GM10266 (cell line): ENCODE measurements at regions not wholly inside any gene's neighbourhood (a gene's known extent, or its start where the extent isn't known, plus 50 kb on each side); places are given as distances from the start of the nearest gene placed in this dataset.
"Not testable (repeated sequence)": the region's sequence is repeated elsewhere in the genome, so short reads cannot be mapped to it uniquely, and the experiment has no call there.

Experiments used
- DNase-seq: peaks from one replicate; pipeline ENCODE4 v3.0.0; 2012; ENCODE audit errors: extremely low spot score
- TF ChIP-seq, protein P1 (sequence below): IDR thresholded peaks from 2 replicates; pipeline ENCODE4 v1.5.1; 2012; ENCODE audit warnings: mild to moderate bottlenecking, low read depth; ENCODE audit not compliant: control insufficient read depth, insufficient read depth; ENCODE audit errors: missing control alignments

DNA sequence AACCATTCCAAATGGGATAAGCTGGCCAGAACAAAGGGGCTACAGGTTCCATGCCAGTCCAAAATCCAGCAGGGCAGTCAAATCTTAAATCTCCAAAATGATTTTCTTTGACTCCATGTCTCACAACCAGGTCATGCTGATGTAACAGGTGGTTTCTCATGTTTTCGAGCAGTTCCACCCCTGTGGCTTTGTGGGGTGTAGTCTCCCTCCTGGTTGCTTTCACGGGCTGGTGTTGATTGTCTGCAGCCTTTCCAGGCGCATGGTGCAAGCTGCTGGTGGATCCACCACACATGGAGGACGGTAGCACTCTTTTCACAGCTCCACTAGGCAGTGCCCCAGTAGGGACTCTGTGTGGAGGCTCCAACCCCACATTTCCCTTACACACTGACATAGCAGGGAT lies 425.5 kb upstream of the FTMT start:
- no peak for DNase-seq
- TF ChIP-seq, protein P1, sequence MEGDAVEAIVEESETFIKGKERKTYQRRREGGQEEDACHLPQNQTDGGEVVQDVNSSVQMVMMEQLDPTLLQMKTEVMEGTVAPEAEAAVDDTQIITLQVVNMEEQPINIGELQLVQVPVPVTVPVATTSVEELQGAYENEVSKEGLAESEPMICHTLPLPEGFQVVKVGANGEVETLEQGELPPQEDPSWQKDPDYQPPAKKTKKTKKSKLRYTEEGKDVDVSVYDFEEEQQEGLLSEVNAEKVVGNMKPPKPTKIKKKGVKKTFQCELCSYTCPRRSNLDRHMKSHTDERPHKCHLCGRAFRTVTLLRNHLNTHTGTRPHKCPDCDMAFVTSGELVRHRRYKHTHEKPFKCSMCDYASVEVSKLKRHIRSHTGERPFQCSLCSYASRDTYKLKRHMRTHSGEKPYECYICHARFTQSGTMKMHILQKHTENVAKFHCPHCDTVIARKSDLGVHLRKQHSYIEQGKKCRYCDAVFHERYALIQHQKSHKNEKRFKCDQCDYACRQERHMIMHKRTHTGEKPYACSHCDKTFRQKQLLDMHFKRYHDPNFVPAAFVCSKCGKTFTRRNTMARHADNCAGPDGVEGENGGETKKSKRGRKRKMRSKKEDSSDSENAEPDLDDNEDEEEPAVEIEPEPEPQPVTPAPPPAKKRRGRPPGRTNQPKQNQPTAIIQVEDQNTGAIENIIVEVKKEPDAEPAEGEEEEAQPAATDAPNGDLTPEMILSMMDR = no peak

DNA sequence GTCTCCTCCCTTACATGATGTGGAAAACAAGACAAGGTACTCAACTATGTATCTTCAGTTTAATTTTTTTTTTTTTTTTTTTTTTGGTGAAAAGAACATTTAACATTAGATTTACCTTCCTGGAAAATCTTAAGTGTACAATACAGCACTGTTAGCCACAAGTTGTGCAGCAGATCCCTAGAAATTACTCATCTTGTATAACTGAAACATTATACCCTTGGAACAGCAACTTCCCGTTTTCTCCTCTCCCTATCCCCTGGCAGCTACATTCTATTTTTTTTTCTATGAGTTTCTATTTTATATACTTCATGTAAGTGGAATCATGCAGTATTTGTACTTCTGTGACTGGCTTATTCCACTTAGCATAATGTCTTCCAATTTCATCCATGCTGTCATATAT lies 421.9 kb upstream of the FTMT start:
- DNase-seq = no peak
- TF ChIP-seq, protein P1 = no peak

DNA sequence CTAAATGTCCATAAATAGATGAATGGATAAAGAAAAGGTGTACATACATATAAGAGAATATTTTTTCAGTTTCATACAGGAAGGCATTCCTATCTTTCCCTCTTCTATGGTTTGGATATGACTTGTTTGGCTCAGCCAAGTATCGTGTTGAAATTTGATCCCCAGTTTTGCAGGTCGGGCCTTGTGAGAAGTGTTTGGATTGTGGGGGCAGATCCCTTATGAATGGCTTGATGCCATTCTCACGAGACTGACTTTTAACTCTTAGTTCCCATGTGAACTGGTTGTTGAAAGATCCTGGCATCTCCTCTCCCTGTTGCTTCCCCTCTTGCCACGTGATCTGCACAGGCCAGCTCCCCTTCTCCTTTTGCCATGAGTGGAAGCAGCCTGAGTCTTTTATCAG lies 421.1 kb upstream of the FTMT start:
- DNase-seq = no peak
- TF ChIP-seq, protein P1 = no peak

DNA sequence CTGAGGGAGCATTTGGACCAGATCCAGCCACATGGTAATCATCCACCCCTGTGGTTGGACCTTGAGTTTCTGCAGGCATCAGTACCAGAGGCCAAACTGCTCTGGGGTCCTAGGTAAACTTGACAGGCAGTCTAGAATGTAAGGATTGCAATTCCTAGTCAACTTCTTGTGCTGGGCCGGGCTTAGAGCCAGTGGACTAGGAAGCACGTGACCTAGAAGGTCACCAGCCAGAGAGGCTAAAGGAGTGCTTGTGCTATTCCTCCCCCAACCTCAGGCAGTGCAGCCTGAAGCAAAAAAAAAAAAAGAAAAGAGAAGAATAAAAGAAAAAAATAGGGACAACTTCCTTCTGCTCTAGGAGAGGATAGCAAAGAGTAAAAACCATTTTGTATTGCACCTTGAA lies 406.2 kb upstream of the FTMT start:
- DNase-seq = no peak
- TF ChIP-seq, protein P1 = no peak

DNA sequence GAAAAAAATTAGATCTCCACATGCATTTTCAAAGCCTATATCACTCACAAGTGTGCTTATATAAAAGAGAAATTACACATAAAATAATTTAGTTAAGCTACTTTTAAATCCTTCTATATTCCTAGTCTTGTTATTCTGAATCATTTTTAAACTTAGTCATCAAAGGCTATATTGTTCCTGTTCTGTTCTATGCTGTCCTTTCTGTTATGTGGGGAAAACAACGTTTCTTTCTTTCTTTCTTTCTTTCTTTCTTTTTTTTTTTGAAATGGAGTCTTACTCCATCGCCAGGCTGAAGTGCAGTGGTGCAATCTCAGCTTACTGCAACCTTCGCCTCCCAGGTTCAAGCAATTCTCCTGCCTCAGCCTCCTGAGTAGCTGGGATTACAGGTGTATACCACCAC lies 389.2 kb upstream of the FTMT start:
- DNase-seq = no peak
- TF ChIP-seq, protein P1 = no peak

DNA sequence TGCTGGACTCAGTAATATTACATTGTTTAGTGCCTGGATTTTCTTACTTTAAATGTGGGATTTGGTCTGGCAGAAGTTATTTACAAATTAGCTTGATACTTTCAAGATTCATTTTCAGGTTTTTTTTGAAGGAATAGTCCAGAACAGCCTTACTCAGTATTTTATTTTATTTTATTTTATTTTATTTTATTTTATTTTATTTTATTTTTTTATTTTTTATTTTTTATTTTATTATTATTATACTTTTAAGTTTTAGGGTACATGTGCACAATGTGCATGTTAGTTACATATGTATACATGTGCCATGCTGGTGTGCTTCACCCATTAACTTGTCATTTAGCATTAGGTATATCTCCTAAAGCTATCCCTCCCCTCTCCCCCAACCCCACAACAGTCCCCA lies 380.5 kb upstream of the FTMT start:
- not testable (repeated sequence) for DNase-seq

DNA sequence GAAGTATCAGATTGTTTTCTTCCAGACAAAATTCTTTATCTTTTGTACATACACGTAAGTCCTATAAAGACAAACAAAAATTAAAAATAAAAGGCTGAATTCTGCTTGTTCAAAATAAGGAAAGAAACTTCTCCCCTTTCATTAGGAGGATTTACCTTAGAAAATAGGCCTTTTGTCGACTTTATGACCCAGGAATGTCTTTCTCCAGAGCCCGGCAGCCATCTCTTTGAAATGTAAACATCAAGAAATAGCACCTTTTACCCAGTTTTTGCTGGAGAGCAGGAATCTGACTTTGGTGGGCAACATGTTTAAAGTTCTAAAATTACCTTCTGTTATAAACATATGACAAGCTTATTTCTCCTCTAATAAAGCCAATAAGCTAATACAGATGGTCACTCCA lies 373.0 kb upstream of the FTMT start:
- no peak for DNase-seq
- TF ChIP-seq, protein P1 = no peak

DNA sequence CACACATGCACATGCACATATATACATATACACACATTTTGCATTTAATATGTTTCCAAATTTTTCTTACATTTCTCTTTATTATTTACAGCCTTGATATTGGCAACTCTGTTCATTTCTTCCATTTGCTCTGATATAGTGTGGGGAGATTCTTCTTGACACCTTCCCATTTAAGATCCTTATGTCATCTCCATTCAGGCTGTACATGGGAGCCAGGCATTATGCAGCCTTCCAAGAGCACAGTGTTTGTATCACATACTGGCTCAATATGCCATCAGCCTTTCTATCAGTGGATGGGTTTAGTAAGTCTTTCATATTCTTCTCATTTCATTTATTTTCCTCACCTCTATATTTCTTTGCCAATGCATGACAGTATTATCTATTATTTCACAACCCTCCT lies 372.3 kb upstream of the FTMT start:
- no peak for DNase-seq
- TF ChIP-seq, protein P1 = no peak
